22Rv1 (cell line): ENCODE measurements at regions not wholly inside any gene's neighbourhood (a gene's known extent, or its start where the extent isn't known, plus 50 kb on each side); places are given as distances from the start of the nearest gene placed in this dataset.

Experiments used
- ZFX ChIP-seq: fragments of 450-650 bp; IDR thresholded peaks from 2 replicates; pipeline ENCODE4 v1.6.1; 2017; ENCODE audit warnings: antibody characterized with exemption, borderline replicate concordance
- TF ChIP-seq, protein P1 (sequence below): fragments of 450-650 bp; IDR thresholded peaks from 2 replicates; pipeline ENCODE4 v1.5.1; 2017; ENCODE audit warnings: mild to moderate bottlenecking

DNA sequence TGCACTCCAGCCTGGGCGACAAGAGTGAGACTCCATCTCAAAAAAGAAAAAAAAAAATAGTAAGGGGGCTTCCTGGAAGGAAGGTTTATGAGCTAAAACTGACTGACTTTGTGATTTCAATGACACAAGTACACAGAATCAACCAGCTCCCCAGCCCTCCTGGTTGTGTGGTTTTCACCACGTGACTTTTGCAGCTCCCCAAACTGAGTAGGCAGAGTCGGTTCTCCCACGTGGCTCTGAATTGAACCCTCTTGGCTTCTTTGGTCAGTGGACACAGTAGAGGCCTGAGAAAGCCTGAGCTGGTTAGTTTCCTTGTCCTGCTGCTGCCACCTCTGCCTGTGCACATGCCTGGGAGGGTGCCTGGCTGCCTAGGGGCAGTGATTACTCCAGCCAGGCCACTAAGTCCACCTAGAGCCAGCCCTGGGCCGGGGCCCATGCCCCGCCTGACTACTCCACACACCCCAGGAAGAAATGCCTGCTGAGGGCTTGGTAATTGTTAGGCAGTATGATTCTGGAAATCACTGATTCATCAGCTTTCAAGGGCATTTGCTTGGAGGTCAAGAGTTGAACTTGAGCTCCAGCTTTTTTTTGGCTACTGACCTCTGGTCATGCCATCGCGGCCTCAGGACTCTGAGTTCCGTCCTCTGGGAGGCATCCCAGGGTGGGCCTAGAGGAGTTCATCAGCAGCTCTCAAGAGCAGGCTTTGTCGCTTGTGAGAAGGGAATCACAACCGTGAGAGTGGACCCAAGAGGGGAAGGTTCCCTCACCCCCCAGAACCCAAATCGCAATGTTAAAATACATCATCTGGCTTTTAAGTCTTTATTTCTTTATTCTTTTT lies 431.9 kb upstream of the HS6ST1 start:
- TF ChIP-seq, protein P1, sequence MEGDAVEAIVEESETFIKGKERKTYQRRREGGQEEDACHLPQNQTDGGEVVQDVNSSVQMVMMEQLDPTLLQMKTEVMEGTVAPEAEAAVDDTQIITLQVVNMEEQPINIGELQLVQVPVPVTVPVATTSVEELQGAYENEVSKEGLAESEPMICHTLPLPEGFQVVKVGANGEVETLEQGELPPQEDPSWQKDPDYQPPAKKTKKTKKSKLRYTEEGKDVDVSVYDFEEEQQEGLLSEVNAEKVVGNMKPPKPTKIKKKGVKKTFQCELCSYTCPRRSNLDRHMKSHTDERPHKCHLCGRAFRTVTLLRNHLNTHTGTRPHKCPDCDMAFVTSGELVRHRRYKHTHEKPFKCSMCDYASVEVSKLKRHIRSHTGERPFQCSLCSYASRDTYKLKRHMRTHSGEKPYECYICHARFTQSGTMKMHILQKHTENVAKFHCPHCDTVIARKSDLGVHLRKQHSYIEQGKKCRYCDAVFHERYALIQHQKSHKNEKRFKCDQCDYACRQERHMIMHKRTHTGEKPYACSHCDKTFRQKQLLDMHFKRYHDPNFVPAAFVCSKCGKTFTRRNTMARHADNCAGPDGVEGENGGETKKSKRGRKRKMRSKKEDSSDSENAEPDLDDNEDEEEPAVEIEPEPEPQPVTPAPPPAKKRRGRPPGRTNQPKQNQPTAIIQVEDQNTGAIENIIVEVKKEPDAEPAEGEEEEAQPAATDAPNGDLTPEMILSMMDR = no peak
- no peak for TF ChIP-seq ZFX
